HL-60 (cell line): ENCODE measurements at regions not wholly inside any gene's neighbourhood (a gene's known extent, or its start where the extent isn't known, plus 50 kb on each side); places are given as distances from the start of the nearest gene placed in this dataset.

Experiments used
- DNase-seq, 2 experiments: peaks; one replicate each; pipeline ENCODE4 v3.0.0-alpha.2; 2010 to 2020; ENCODE audit warnings: low read depth in 1 of 2, low spot score in 1 of 2
- H3K27ac ChIP-seq: fragments of 250-450 bp; sonication (Bioruptor Pico); replicated peaks from 2 replicates; pipeline ENCODE4 v1.5.1; 2020; ENCODE audit warnings: mild to moderate bottlenecking, moderate library complexity
- H3K27me3 ChIP-seq: fragments of 250-450 bp; sonication (Bioruptor Pico); 2 replicates; pipeline ENCODE4 v1.5.1; 2021; ENCODE audit warnings: mild to moderate bottlenecking, moderate library complexity; ENCODE audit not compliant: insufficient read depth, poor library complexity, severe bottlenecking
- H3K4me3 ChIP-seq: replicated peaks from 2 replicates; pipeline ENCODE4 v1.5.1; 2011; ENCODE audit warnings: mild to moderate bottlenecking, control low read depth, low read length; ENCODE audit not compliant: insufficient read depth
- GABPA ChIP-seq: IDR thresholded peaks from 2 replicates; pipeline ENCODE4 v1.6.1; 2012; ENCODE audit warnings: low read depth
- POLR2AphosphoS5 ChIP-seq: IDR thresholded peaks from 2 replicates; pipeline ENCODE4 v1.6.1; 2012; ENCODE audit warnings: low read depth
- SPI1 ChIP-seq: IDR thresholded peaks from 2 replicates; pipeline ENCODE4 v1.6.1; 2012; ENCODE audit warnings: low read depth, mild to moderate bottlenecking, borderline replicate concordance
- TF ChIP-seq, protein P1 (sequence below): IDR thresholded peaks from 2 replicates; pipeline ENCODE4 v1.6.1; 2012; ENCODE audit warnings: low read depth; ENCODE audit not compliant: insufficient replicate concordance
- TF ChIP-seq, protein P2 (sequence below): IDR thresholded peaks from one replicate; pipeline ENCODE4 v1.5.1; 2011; ENCODE audit warnings: low read length, control low read depth, inconsistent platforms; ENCODE audit not compliant: insufficient read depth

DNA sequence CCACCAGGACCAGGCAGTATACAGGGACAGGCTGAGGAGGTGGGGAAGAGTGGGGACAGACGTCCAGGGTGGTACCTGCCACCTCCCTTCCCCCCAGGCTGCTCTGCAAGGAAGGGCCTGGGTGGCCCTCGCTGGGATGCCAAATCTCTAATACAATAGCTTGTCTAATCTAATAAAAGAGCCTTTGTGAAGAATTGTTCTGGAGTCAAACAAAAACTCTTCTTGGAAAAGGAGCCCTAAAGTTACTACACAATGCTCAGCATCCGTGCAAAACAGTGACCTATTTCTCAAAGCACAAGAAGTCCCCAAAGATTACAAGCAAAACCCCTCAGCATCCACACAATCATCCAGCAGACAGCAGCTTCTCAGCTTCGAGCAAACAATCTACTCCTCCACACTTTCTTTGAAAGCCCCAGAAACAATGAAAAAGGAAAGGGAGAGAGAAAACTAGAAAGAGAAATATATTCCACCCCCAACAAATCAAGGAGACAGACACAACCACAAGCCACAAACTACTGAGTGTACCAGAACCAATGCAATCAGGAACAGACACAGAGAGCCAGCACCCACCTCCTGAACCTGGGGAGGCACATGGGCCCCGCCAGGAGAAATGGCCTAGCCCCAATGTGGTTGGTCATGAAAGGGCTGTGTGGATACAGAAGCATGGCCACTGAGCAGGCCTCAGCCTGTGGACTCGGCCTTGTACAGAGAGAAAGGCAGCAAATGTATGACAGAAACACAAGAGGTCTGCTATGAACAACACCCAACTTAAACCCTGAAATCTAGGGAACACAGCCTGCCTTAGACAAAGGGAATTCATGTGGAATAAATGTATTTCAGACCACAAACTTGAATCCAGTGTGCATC is 177.1 kb upstream of the CHRNA7 start:
- DNase-seq, result no peak
- H3K27me3 ChIP-seq, result no peaks in the 10 kb centered on the region
- H3K27ac ChIP-seq, result no peak overlapping the region
- TF ChIP-seq, protein P1, sequence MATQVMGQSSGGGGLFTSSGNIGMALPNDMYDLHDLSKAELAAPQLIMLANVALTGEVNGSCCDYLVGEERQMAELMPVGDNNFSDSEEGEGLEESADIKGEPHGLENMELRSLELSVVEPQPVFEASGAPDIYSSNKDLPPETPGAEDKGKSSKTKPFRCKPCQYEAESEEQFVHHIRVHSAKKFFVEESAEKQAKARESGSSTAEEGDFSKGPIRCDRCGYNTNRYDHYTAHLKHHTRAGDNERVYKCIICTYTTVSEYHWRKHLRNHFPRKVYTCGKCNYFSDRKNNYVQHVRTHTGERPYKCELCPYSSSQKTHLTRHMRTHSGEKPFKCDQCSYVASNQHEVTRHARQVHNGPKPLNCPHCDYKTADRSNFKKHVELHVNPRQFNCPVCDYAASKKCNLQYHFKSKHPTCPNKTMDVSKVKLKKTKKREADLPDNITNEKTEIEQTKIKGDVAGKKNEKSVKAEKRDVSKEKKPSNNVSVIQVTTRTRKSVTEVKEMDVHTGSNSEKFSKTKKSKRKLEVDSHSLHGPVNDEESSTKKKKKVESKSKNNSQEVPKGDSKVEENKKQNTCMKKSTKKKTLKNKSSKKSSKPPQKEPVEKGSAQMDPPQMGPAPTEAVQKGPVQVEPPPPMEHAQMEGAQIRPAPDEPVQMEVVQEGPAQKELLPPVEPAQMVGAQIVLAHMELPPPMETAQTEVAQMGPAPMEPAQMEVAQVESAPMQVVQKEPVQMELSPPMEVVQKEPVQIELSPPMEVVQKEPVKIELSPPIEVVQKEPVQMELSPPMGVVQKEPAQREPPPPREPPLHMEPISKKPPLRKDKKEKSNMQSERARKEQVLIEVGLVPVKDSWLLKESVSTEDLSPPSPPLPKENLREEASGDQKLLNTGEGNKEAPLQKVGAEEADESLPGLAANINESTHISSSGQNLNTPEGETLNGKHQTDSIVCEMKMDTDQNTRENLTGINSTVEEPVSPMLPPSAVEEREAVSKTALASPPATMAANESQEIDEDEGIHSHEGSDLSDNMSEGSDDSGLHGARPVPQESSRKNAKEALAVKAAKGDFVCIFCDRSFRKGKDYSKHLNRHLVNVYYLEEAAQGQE, result no peak
- TF ChIP-seq, protein P2, sequence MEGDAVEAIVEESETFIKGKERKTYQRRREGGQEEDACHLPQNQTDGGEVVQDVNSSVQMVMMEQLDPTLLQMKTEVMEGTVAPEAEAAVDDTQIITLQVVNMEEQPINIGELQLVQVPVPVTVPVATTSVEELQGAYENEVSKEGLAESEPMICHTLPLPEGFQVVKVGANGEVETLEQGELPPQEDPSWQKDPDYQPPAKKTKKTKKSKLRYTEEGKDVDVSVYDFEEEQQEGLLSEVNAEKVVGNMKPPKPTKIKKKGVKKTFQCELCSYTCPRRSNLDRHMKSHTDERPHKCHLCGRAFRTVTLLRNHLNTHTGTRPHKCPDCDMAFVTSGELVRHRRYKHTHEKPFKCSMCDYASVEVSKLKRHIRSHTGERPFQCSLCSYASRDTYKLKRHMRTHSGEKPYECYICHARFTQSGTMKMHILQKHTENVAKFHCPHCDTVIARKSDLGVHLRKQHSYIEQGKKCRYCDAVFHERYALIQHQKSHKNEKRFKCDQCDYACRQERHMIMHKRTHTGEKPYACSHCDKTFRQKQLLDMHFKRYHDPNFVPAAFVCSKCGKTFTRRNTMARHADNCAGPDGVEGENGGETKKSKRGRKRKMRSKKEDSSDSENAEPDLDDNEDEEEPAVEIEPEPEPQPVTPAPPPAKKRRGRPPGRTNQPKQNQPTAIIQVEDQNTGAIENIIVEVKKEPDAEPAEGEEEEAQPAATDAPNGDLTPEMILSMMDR, result no peak
- no peak for TF ChIP-seq GABPA
- TF ChIP-seq SPI1, result no peak
- no peak for TF ChIP-seq POLR2AphosphoS5
- H3K4me3 ChIP-seq, result no peak overlapping the region

DNA sequence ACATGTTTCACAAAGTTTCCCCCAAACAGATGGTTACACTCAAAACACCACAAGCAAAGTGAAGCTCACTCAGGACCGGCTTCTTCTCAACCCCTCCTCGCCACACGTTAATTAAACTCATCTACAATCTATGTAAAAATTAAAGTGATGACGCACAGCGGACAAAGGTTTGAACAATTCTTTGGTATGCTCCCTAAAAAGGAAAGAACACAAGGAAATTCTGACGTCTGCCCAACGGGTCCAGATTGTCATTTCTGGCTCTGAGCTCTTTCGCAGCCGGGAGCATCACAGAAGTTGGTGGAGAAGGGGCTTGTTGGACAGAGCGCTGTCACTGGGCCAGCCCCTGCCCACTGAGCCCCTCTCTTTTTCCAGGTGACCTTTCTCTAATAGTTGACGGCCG is 173.7 kb upstream of the CHRNA7 start:
- DNase-seq, result no peak
- H3K4me3 ChIP-seq, result no peak overlapping the region
- no peaks in the 10 kb centered on the region for H3K27me3 ChIP-seq
- no peak overlapping the region for H3K27ac ChIP-seq
- TF ChIP-seq, protein P2, result no peak
- TF ChIP-seq, protein P1, result no peak
- TF ChIP-seq SPI1, result no peak
- TF ChIP-seq GABPA, result no peak
- no peak for TF ChIP-seq POLR2AphosphoS5

DNA sequence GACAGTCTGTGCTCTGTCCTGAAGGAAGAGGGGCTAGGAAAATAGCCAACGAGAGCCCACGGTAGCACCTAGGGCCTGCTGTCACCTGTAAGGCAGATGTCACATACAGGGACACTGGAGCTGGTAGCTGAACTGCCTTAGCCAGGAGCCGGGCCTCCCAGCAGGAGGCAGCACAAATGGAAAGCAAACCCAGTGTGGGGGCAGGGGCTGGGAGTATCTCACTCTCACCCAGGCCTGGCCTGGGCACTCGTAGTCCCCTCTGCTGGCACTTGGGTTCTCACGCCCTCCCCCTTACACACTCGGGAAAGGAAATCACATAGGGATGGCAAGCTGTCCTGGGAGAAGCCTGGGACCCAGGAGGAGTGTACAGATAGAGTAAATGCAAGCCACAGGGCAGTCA is 173.1 kb upstream of the CHRNA7 start:
- DNase-seq, result no peak
- no peak for TF ChIP-seq GABPA
- TF ChIP-seq, protein P2, result no peak
- TF ChIP-seq, protein P1, result no peak
- Histone ChIP-seq H3K27me3 (no peaks in the 10 kb centered on the region), H3K4me3 (no peak overlapping the region), H3K27ac (no peak overlapping the region)
